GM23338 (cell line): ENCODE measurements at regions not wholly inside any gene's neighbourhood (a gene's known extent, or its start where the extent isn't known, plus 50 kb on each side); places are given as distances from the start of the nearest gene placed in this dataset.

Experiments used
- CREB1 ChIP-seq: fragments of 250-450 bp; sonication (Bioruptor Pico); IDR thresholded peaks from 2 replicates; pipeline ENCODE4 v1.5.0; 2020; ENCODE audit warnings: low read depth, mild to moderate bottlenecking, moderate library complexity
- CTCF ChIP-seq, 2 experiments: fragments of 200-600 bp in 1 of 2; sonication (generic) in 1 of 2; conservative IDR thresholded peaks; 2 replicates each; pipeline versions ENCODE4 v1.5.1 to v1.6.1; 2016 to 2017; ENCODE audit warnings: antibody characterized with exemption in 2 of 2, low read depth in 2 of 2, mild to moderate bottlenecking in 2 of 2, moderate library complexity in 1 of 2
- POLR2AphosphoS5 ChIP-seq: IDR thresholded peaks from 2 replicates; pipeline ENCODE4 v1.6.1; 2016; ENCODE audit warnings: antibody characterized with exemption, low read depth
- STAT1 ChIP-seq: IDR thresholded peaks from one replicate; pipeline ENCODE4 v1.6.1; 2016; ENCODE audit warnings: antibody characterized with exemption; ENCODE audit not compliant: unreplicated experiment

DNA sequence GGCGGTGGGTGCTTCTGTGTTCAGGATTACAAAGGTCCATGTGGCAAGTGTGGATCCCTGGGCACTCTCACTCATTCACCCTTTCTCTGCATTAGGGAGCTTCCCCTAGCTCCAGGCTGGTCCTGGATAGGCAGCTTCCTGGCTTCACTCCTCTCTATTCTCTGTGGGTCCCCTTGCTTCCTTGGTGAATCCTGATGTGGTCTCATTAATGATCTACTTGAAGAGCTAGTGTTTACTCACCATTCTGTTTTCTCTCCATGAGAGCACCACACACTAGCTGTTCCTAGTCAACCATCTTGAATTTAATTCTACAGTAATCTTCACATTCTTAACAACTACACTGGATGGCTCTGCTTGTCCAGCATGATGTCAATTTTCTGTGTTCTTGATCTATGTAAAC lies 90.0 kb upstream of the PLPPR1 start:
- TF ChIP-seq CTCF (conservative IDR thresholded peaks at IDR 0.05; ENCODE audit: low read depth in 2 of 2) (no peak), CREB1 (CRISPR knock-in tag) (no peak), POLR2AphosphoS5 (no peak), STAT1 (no peak)
